Colon (tissue), 2 donors: ENCODE measurements at regions not wholly inside any gene's neighbourhood (a gene's known extent, or its start where the extent isn't known, plus 50 kb on each side); places are given as distances from the start of the nearest gene placed in this dataset.
"Not testable (repeated sequence)": the region's sequence is repeated elsewhere in the genome, so short reads cannot be mapped to it uniquely, and the experiment has no call there.

Experiments
- FAIRE-seq: peaks from 2 replicates; lab custom pipeline; 2012; peaks lifted over from hg19 to GRCh38; lab: Jason Lieb, UNC
- donor health status: control.
- donor health status: control.

- no peak for FAIRE-seq
Measured at GRCh38 chr4:84279678-84280077, 219.4 kb downstream of the NKX6-1 start.

- FAIRE-seq, result no peak
Measured at GRCh38 chr4:84277923-84278322, 221.2 kb downstream of the NKX6-1 start.

GRCh38 chr4:84276752-84277151 lies 222.3 kb downstream of the NKX6-1 start:
- FAIRE-seq, result no peak

GRCh38 chr4:84269536-84270044 lies 229.5 kb downstream of the NKX6-1 start:
- FAIRE-seq, result no peak

- no peak for FAIRE-seq
Measured at GRCh38 chr4:84264652-84265051, 234.4 kb downstream of the NKX6-1 start.

GRCh38 chr4:84263415-84263814 lies 235.7 kb downstream of the NKX6-1 start:
- no peak for FAIRE-seq

- no peak for FAIRE-seq
Measured at GRCh38 chr4:84260495-84260894, 238.6 kb downstream of the NKX6-1 start.

- no peak for FAIRE-seq
Measured at GRCh38 chr4:84258905-84259830, 239.9 kb downstream of the NKX6-1 start.

GRCh38 chr4:84254537-84254936 lies 244.6 kb downstream of the NKX6-1 start:
- no peak for FAIRE-seq

GRCh38 chr4:84249521-84249920 lies 249.6 kb downstream of the NKX6-1 start:
- no peak for FAIRE-seq

GRCh38 chr4:84245042-84245441 lies 254.1 kb downstream of the NKX6-1 start:
- not testable (repeated sequence) for FAIRE-seq

- not testable (repeated sequence) for FAIRE-seq
Measured at GRCh38 chr4:84244346-84244801, 254.7 kb downstream of the NKX6-1 start.

- no peak for FAIRE-seq
Measured at GRCh38 chr4:84243685-84244084, 255.4 kb downstream of the NKX6-1 start.

- no peak for FAIRE-seq
Measured at GRCh38 chr4:84239278-84239845, 259.7 kb downstream of the NKX6-1 start.

GRCh38 chr4:84238247-84239090 lies 260.6 kb downstream of the NKX6-1 start:
- FAIRE-seq, result no peak

- no peak for FAIRE-seq
Measured at GRCh38 chr4:84237008-84237407, 262.1 kb downstream of the NKX6-1 start.

- FAIRE-seq, result no peak
Measured at GRCh38 chr4:84235126-84235944, 263.8 kb downstream of the NKX6-1 start.

GRCh38 chr4:84232309-84233095 lies 266.6 kb downstream of the NKX6-1 start:
- FAIRE-seq, result no peak

GRCh38 chr4:84231539-84232055 lies 267.5 kb downstream of the NKX6-1 start:
- FAIRE-seq, result no peak

- FAIRE-seq, result no peak
Measured at GRCh38 chr4:84224522-84224921, 274.6 kb downstream of the NKX6-1 start.
